ENCODE measurements at regions not wholly inside any gene's neighbourhood (a gene's known extent, or its start where the extent isn't known, plus 50 kb on each side); places are given as distances from the start of the nearest gene placed in this dataset.

DNA sequence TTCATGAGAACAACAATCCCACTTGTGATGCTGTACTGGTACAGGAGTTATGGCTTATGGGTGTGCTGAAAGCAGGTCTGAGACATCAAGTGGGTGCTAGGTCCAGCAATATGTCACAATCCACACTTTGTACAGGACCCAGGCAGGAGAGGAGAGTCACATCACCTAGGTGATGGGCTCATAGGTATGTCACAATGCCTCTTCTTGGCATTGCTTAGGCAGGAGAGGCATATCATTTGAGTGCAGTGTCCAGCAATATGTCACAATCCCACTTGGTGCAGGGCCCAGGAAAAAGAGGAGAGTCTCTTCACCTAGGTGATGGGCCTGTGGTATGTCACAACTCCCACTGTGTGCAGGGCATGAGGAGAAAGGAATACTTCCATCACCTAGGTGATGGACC, 2110.0 kb downstream of the TP53TG3F start:
- intact Hi-C loops (cut with DNase I) = no loop called here
- Histone ChIP-seq H3K4me3 (no peak overlapping the region), H3K4me1 (no peaks in the 10 kb centered on the region), H3K27ac (no peak overlapping the region), H3K9me3 (no peaks in the 10 kb centered on the region), H3K36me3 (no peaks in the 10 kb centered on the region), H3K27me3 (no peaks in the 10 kb centered on the region)
- peak in 1 of 3 donors; percentile 79 for DNase-seq
- ATAC-seq = peak in 2 of 4 donors; percentile 79 to 82
- TF ChIP-seq, protein P1, sequence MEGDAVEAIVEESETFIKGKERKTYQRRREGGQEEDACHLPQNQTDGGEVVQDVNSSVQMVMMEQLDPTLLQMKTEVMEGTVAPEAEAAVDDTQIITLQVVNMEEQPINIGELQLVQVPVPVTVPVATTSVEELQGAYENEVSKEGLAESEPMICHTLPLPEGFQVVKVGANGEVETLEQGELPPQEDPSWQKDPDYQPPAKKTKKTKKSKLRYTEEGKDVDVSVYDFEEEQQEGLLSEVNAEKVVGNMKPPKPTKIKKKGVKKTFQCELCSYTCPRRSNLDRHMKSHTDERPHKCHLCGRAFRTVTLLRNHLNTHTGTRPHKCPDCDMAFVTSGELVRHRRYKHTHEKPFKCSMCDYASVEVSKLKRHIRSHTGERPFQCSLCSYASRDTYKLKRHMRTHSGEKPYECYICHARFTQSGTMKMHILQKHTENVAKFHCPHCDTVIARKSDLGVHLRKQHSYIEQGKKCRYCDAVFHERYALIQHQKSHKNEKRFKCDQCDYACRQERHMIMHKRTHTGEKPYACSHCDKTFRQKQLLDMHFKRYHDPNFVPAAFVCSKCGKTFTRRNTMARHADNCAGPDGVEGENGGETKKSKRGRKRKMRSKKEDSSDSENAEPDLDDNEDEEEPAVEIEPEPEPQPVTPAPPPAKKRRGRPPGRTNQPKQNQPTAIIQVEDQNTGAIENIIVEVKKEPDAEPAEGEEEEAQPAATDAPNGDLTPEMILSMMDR (IDR thresholded peaks at IDR 0.05) = no peak
- no peak for TF ChIP-seq POLR2A (IDR thresholded peaks at IDR 0.05)

DNA sequence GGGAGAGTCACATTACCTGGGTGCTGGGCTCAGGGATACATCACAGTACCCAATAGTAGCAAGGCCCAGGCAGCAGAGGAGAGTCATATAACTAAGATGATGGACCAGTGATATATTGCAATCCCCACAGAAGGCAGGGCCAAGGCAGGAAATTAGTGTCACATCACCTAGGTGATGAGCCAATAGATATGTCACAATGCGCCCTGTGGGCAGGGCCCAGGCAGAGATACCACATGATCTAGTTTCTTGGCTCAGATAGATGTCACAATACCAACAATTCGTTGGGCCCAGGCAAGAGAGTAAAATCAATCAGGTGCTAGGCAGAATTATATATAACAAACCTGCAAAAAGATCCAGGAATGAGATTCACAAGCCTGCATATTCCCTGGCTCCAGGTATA, 2111.5 kb downstream of the TP53TG3F start:
- ATAC-seq (no peak), DNase-seq (no peak)
- Histone ChIP-seq H3K27me3 (no peaks in the 10 kb centered on the region), H3K4me3 (no peak overlapping the region), H3K36me3 (no peaks in the 10 kb centered on the region), H3K27ac (no peak overlapping the region), H3K9me3 (no peaks in the 10 kb centered on the region), H3K4me1 (no peaks in the 10 kb centered on the region)
- no peak for TF ChIP-seq POLR2A (IDR thresholded peaks at IDR 0.05)
- TF ChIP-seq, protein P1 (IDR thresholded peaks at IDR 0.05) = no peak
- intact Hi-C loops (cut with DNase I) = no loop called here
- 31% methylated on average over 2 of the region's 2 CpGs for WGBS (ENCODE audit: insufficient coverage, low coverage, low lambda C conversion rate, missing lambda C conversion rate)

DNA sequence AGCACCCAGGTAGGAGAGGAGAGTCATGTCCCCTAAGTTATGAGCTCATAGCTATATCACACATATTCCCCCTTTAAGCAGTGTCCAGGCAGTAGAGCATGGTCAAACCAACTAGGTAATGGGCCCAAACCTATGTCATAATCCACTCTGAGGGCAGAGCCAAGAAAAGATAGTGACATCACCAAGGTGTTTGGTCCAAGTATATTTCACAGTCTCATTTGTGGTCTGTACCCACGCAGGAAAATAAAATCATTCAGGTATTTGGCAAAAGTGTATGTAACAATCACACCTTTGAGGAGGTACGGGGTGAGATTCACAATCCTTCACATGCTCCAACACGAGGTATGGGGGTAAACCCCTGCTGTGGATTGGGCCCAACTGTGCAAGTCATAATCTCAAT, 2112.8 kb downstream of the TP53TG3F start:
- no peaks in the 10 kb centered on the region for H3K36me3 ChIP-seq
- TF ChIP-seq, protein P1 (IDR thresholded peaks at IDR 0.05) = no peak
- TF ChIP-seq POLR2A (IDR thresholded peaks at IDR 0.05) = no peak
- H3K27ac ChIP-seq = no peak overlapping the region
- WGBS (ENCODE audit: insufficient coverage, low coverage, low lambda C conversion rate, missing lambda C conversion rate) = 43% methylated on average over 3 of the region's 3 CpGs
- no peaks in the 10 kb centered on the region for H3K27me3 ChIP-seq
- no peaks in the 10 kb centered on the region for H3K4me1 ChIP-seq
- DNase-seq = no peak
- no peak for ATAC-seq
- intact Hi-C loops (cut with DNase I) = no loop called here
- H3K9me3 ChIP-seq = no peaks in the 10 kb centered on the region
- H3K4me3 ChIP-seq = no peak overlapping the region

DNA sequence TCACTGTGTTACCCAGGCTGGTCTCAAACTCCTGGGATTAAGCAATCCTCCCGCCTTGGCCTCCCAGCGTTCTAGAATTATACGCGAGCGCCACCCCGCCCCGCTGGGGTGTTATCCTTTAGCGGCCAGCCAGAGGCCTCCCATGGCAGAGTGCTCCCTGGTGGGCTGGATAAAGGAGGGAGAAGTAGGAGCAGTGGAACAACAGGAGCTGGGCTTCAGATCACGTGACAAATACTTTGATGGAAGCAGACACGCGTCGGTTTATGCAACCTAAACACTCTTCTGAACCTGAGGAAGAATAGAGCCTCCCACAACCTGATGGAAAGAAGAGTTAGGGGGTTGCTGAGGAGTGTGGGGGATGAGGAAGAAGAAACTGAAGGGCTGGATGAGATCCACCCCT, 2114.0 kb downstream of the TP53TG3F start:
- WGBS (ENCODE audit: insufficient coverage, low coverage, low lambda C conversion rate, missing lambda C conversion rate) = 75% methylated on average over 6 of the region's 12 CpGs
- Histone ChIP-seq H3K4me3 (no peak overlapping the region), H3K36me3 (no peaks in the 10 kb centered on the region), H3K9me3 (no peaks in the 10 kb centered on the region), H3K4me1 (no peaks in the 10 kb centered on the region), H3K27me3 (no peaks in the 10 kb centered on the region), H3K27ac (no peak overlapping the region)
- no peak for TF ChIP-seq POLR2A (IDR thresholded peaks at IDR 0.05)
- TF ChIP-seq, protein P1 (IDR thresholded peaks at IDR 0.05) = no peak
- DNase-seq (no peak), ATAC-seq (no peak)
- intact Hi-C loops (cut with DNase I) = no loop called here

DNA sequence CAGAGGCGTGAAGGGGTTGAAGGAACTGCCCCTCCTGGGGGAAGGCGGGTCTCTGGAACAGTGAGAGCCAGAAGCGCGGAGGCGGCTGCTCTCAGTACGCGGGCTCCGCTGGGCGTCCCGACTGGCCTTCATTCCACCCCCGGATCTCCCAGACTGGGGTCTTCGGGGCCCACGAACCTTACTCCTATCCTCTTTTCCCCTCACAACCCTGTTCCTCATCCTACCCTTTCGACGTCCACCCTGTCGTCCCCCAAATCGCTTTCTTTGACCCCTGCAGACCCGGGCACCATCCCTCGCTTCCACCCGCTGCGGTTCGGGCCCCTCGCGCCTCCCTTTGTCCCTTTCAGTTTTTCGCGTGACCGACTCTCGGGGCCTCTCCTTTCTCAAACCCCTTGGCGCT, 2114.6 kb downstream of the TP53TG3F start:
- Histone ChIP-seq H3K9me3 (no peaks in the 10 kb centered on the region), H3K36me3 (no peaks in the 10 kb centered on the region), H3K27ac (no peak overlapping the region), H3K27me3 (no peaks in the 10 kb centered on the region), H3K4me1 (no peaks in the 10 kb centered on the region), H3K4me3 (no peak overlapping the region)
- WGBS (ENCODE audit: insufficient coverage, low coverage, low lambda C conversion rate, missing lambda C conversion rate) = 64% methylated on average over 14 of the region's 29 CpGs
- intact Hi-C loops (cut with DNase I) = no loop called here
- no peak for ATAC-seq
- TF ChIP-seq POLR2A (IDR thresholded peaks at IDR 0.05) = no peak
- TF ChIP-seq, protein P1 (IDR thresholded peaks at IDR 0.05) = no peak
- no peak for DNase-seq

Measured in right lobe of liver (tissue), 6 donors.